IPS DF 19.7 (cell line): ENCODE measurements at regions not wholly inside any gene's neighbourhood (a gene's known extent, or its start where the extent isn't known, plus 50 kb on each side); places are given as distances from the start of the nearest gene placed in this dataset.
A peak's percentile ranks its signal among the peaks of the same experiment; 100 is the strongest.
"Not testable (repeated sequence)": the region's sequence is repeated elsewhere in the genome, so short reads cannot be mapped to it uniquely, and the experiment has no call there.

Experiments used
- DNase-seq: peaks from one replicate; pipeline ENCODE4 v3.0.0-alpha.2; 2013; ENCODE audit warnings: low read depth, low spot score

- DNase-seq, result no peak
These were observed 480.8 kb downstream of the XIRP2 start for GRCh38 chr2:167369083-167369482.

GRCh38 chr2:167368371-167368770 lies 480.1 kb downstream of the XIRP2 start:
- no peak for DNase-seq

GRCh38 chr2:167365216-167365615 lies 476.9 kb downstream of the XIRP2 start:
- DNase-seq, result no peak

- DNase-seq, result no peak
These were observed 473.1 kb downstream of the XIRP2 start for GRCh38 chr2:167361426-167361825.

GRCh38 chr2:167355821-167356220 lies 467.5 kb downstream of the XIRP2 start:
- no peak for DNase-seq

GRCh38 chr2:167353605-167354280 lies 465.5 kb downstream of the XIRP2 start:
- no peak for DNase-seq

- DNase-seq, result no peak
These were observed 457.3 kb downstream of the XIRP2 start for GRCh38 chr2:167345559-167345958.

- DNase-seq, result no peak
These were observed 454.5 kb downstream of the XIRP2 start for GRCh38 chr2:167342769-167343168.

GRCh38 chr2:167340322-167340721 lies 452.0 kb downstream of the XIRP2 start:
- DNase-seq, result no peak

- DNase-seq, result no peak
These were observed 447.9 kb downstream of the XIRP2 start for GRCh38 chr2:167336213-167336612.

- no peak for DNase-seq
These were observed 447.3 kb downstream of the XIRP2 start for GRCh38 chr2:167335541-167335992.

GRCh38 chr2:167334146-167334742 lies 446.0 kb downstream of the XIRP2 start:
- no peak for DNase-seq

GRCh38 chr2:167333245-167333644 lies 445.0 kb downstream of the XIRP2 start:
- no peak for DNase-seq

GRCh38 chr2:167332358-167332757 lies 444.1 kb downstream of the XIRP2 start:
- DNase-seq, result no peak

GRCh38 chr2:167331636-167332232 lies 443.5 kb downstream of the XIRP2 start:
- peak; percentile 98 for DNase-seq

- not testable (repeated sequence) for DNase-seq
These were observed 440.5 kb downstream of the XIRP2 start for GRCh38 chr2:167328808-167329207.

- DNase-seq, result no peak
These were observed 434.5 kb downstream of the XIRP2 start for GRCh38 chr2:167322795-167323194.

GRCh38 chr2:167318581-167318980 lies 430.3 kb downstream of the XIRP2 start:
- DNase-seq, result no peak

GRCh38 chr2:167310442-167310841 lies 422.2 kb downstream of the XIRP2 start:
- DNase-seq, result no peak
